GM19023 (cell line): ENCODE measurements at regions not wholly inside any gene's neighbourhood (a gene's known extent, or its start where the extent isn't known, plus 50 kb on each side); places are given as distances from the start of the nearest gene placed in this dataset.

Experiments
- ATAC-seq: cut with Tn5 transposase; IDR thresholded peaks from one replicate; pipeline ENCODE4 v1.9.1; 2021; ENCODE audit warnings: mild to moderate bottlenecking, moderate library complexity; ENCODE audit not compliant: unreplicated experiment

DNA sequence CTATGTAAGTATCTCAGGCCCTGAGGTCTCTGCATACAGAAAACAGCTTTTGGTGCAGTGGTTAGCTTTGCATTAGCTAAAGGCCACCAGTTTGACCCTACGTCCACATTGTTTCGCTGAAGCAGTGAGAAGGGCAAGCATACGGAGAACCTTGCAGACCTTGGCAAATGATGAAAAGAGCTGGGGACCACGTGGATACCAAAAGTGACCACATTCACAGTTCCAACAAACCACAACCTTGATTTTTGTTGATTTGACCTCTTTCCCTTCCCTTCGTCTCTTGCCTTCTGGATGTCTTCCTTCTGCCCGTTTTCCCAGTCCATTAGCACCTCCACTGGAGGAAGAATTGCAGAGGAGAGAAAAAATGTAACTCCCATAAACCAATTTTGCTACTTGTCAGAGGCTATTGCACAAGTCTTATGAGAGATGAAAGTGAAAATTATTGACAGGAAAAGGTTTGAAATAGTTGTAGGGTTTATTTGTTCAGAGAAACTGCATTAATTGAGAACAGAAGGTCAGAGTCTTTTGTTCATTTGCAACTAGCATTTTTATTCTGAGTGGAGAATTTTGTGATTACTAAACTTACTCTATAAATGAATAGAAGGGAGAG lies 293.9 kb upstream of the HTR2A start:
- no peak for ATAC-seq

DNA sequence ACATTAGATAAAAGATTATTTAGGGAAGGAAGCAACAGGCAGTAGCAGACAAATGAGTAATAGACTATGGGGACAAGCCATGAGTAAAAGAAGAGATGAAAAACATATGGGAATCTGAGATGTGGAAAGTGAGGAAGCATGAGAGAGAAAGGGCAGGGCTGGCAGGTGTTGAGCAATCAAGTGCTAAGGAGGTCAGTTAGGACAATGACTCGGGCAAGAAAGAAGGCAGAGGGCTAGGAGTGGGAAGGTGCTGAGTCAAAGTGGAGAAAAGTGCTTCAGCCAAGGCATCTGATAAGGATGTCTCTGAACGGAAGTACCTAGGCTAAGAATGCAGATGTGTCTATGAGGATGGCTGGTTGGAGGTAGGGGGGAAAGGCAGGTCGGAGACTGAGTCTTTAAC lies 291.9 kb upstream of the HTR2A start:
- no peak for ATAC-seq

DNA sequence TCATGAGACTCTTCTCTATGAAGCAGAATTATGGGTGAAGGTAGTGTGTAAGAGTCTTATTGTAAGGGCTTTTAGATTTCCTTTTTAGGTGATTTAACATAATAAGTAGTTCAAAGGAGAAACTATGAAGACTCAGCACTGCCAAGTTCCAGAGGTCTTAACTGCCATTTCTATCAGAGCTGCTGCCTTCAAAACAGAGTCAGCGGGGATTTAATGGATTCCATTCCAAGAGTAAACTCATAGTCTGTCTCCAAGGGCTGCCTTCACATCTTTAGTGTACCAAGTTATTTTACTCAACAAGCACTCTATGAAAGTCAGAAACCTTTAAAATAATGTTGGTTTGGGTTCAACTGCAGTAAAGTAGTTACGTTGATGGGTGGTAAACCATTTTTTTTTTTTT lies 289.6 kb upstream of the HTR2A start:
- no peak for ATAC-seq

DNA sequence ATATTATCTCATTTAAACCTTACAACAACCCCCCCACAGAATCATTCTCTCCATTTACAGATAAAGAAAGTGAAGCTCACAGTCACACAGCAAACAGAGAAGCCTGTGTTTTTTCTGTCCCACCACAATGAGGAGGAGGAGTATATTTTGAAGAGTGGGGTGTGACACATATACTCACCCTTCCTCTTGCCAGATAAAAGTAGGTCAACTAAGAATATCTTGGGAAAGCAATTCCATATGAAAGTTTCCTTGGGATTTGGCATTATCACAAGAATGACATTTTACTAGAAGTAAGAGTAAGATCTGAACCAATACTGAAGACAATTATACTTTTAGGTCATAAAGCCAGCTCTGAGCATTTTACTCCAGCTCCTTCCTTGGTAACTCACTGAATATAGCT lies 287.5 kb upstream of the HTR2A start:
- ATAC-seq = no peak

DNA sequence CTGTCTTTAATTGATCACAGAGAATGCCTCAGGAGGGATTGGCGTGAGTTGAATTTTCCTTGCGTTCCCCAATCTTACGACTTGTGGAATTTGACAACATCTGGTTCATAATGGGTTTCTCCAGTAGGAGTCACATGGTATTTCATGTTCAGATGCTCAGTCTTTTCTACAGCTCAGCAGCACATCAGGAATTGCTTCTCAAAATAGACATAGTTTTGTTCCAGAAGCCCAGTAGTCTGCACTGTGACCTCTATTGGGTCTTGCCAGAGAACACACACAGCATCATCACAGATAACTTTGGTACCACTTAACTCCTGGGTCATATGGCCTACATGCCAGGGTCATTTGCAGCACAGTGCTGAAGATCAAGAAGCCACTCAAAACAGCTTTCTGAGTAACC lies 282.5 kb upstream of the HTR2A start:
- no peak for ATAC-seq

DNA sequence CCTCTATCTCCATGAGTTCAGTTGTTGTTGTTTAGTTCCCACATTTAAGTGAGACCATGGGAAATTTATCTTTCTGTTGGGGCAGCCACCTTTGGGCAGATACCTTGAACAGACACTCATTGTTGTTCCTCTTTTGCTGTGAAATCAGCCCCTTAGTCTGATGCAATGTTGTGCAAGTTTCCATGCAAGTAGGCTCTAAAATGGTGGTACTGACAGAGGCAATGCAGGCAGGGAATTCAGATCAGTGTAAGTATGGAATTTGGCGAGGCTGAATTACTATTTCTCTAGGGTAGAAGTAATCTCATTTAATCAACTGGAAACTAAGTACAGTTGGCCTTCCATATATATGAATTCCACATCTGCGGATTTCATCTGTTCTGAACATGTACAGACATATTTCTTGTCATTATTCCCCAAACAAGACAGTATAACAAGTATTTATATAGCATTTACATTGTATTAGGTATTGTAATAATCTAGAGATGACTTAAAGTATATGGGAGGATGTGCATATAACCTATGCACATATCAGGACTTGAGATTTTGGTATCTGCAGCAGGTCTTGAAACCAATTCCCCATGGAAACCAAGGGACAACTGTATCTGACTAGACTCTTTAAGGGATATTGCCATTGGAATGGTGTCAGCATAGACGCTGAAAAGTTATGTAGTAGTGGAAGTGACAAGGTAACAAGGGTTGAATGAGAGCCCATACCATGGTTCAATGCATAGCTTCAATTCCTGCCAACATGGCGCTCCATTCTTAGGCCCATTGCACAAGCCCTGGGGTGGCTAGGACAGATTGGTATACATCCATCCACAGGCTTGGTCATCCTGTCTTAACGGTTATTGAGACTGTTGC lies 281.5 kb upstream of the HTR2A start:
- no peak for ATAC-seq

DNA sequence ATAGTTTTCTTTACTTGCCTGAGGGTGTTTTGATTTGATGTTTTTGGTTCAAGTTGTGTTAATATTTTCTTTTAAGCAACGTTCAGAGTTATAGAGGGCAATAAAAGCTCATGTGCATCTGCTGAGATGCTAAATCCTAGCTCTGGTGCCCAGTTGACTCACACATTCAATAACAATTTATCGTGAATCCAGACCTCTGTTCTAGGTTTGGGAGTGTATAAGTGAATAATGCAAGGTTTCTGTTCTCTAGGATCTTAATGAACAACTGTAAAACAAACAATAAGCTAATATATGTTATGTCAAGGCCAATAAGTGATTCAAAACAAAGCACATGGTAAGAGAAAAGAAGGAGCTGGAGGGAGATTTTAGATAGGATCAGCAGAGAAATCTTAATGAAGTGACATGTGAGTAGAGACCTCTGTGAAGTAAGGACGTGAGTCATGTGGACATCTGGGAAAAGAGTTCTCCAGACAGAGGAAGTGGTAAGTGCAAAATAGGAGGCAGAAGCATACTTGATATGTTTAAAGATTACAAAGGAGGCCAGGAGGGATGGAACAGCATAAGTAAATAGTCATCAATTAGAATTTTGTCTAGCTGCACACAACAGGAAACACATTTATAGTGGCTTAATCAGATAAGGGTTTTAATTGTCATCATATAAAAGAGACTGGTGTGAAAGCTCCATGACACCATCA lies 278.5 kb upstream of the HTR2A start:
- ATAC-seq = no peak

DNA sequence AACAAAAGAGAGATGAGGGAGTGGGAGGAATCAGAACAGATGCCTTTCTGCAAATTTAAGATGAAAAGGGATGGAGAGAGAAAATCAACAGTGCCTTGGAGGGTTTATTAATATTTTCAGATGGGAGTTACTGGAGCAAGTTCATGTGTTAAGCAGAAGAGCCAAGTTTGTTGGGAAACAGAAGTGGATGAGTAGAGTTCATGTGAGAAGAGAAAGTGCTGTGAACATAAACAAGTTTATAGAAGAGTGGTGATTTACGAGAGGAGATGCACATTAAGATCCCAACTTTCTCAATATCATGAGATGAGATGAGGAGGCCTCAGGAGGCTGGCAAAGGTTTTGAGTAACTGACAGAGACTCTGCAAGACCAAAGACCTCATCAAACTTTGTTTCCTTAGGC lies 274.1 kb upstream of the HTR2A start:
- ATAC-seq = no peak

DNA sequence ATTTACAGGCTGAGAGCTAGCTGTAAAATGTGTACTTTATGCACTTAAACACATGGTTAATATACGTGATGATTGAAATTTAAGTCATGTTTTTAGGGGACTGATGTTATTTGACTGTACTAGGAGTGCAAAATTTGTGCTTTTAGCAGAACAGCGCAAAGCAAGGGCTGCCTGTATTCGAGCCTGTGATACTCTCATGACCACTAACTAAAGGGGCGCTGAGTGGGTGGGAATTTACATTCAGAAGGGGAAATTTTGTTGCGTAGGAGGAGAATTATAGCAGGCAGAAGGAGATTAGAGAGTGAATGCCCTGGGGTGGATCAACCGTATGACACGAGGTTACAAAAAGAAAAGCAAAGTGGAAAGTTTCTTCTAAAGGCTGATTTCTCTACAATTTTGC lies 271.8 kb upstream of the HTR2A start:
- no peak for ATAC-seq

DNA sequence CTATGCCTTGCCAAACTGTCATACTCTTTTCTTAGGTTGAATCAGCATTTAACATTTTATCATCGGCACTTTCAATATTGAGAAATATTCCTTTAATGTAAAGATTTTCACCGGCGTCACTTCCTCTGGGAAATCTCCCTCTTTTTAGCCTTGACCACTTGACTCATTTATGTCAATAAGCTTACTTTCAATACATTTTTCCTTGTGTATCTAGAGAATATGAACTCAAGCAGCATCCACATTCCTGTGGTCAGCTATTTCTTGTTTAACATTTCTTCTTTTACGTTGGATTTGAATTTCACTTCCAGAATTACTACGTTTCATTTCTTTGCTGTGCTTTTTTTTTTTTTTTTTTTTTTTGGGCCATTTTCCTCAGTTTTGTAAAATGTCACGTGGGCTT lies 271.2 kb upstream of the HTR2A start:
- no peak for ATAC-seq

DNA sequence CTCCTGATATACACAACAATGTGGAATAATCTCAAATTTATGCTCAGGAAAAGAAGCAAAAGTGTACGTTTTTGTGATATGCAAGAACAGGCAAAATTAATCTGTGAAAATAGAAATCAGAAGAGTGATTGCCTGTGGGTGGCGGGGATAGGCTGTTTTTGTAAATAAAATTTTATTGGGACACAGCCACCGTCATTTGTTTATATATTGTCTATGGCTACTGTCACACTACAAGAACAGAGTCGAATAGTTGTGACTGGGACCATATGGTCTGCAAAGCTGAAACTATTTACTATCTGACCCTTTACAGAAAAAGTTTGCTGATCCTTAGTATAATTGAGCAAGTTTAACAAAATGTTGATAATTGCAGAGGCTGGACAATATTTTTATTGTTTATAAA lies 269.5 kb upstream of the HTR2A start:
- no peak for ATAC-seq

DNA sequence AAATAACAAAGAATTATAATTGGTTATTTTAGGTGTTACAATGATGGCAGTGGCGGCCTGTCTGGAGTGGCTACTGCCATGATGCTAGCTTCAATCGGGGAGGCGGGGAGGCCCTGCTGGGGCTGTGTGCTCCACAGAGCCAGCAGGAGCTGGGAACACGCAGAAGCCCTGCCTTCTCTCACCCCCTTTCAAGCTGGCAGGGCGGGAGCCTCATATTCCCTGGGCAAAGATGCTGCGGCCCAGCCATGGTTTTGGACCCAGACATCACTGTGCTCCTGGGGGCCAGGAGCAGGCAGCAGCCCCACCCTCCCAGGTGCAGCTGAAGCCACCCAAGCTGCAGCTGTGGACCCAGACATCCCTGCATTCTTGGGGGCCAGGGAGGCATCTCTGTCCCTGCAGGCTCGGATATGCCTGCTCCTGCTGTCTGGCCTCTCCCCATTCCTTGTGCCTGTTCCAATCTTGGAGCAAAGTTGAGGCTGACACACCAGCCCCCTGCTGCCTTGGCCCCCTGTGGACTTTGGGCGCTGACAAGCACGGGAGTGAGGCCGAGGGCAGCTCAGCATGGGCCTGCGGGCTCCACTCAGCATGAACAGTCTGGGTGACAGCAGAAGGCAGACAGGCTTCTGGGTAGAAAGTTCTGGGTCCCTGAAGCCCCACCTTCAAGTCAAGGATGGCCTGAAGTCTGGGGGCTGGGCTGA lies 263.1 kb upstream of the HTR2A start:
- ATAC-seq = no peak

DNA sequence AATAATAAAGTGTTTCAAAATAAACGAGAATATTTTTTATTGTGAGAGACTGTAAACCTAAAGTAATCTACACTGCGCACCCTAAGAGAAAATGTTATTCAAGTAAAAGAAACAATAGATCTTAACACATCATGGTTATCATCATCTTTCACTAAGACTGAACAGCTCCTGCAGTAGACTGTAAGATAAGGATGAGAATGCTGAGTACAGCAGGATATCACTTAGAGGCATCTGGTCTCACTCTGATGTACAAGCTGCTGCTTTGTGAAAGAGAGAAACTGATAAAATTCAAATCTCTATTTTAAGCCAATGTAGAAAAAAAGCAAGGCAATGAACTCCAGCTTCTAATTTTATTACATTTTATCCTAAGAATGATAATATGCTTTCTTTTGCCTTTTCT lies 261.7 kb upstream of the HTR2A start:
- no peak for ATAC-seq

DNA sequence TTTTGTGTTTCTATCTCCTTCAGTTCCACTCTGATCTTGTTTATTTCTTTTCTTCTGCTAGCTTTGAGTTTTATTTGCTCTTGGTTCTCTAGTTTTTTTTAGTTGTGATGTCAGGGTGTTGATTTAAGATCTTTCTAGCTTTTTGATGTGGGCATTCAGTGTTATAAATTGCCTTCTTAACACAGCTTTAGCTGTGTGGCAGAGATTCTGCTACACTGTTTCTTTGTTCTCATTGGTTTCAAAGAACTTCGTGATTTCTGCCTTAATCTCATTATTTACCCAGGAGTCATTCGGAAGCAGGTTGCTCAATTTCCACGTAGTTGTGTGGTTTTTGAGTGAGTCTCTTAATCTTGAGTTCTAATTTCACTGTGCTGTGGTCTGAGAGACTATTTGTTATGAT lies 251.7 kb upstream of the HTR2A start:
- no peak for ATAC-seq

DNA sequence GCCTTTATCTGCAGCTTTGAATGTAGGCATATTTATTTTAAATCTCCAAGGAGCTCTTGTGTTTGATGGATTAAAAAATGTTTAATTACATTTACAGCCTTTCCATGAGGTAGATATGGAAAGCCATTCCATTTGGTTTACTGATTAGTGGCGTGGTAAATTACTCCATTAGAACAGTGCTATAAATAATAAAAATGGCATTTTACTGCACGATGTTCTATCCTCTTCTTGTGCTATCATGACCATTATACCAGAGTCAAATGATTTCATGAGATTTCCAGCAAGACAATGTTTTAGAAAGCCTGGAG lies 250.9 kb upstream of the HTR2A start:
- no peak for ATAC-seq

DNA sequence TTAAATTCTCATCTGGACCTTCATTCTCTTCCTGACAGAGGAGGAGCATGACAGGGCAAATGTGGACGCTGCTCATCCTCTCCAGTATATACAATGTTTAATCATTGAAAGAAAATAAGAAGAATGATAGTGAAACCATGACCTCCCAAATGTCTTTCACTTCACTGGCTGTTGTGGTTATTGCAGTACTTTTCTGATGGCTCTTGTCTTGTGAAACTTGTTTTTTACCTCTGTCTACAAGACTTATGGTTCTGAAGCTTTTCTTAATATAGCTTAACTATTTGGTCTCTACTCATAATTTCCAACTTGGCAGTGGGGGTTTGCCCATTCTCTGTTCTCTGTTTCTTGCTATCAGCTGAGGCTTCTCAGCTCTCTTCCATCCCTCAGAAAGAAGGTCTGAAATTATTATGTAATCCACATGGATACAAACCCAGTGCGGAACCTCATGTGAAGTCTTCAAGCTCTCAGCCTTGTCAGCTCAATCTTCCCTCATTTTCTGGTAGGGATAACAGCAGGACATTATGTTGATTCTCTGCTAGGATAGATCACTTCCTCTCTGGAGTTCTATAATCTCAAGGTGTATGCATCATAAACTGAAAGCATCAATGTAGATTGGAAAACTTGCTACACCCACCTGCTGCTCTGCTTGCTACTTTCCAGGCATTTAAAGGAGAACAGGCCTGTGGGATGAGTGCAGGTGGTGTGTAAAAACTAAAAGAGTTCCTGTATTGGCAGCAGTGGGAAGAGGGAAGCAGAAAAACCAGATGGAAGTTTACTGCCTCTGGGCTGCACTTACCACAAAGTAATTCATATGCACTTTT lies 250.3 kb upstream of the HTR2A start:
- ATAC-seq = peak; percentile 95

DNA sequence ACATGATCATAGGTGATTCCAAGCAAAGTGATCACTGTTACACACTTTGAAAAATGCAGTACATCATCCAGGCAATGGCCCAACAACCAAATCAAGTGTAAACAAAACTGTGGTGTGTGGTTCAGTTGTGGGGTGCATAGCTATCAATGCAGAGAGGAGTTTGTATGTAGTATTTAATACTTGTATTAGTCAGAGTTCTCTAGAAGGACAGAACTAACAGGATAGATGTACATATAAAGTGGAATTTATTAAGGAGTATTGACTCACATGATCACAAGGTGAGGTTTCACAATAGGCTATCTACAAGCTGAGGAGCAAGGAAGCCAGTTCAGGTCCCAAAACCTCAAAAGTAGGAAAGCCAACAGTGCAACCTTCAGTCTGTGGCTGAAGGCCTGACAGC lies 249.3 kb upstream of the HTR2A start:
- no peak for ATAC-seq

DNA sequence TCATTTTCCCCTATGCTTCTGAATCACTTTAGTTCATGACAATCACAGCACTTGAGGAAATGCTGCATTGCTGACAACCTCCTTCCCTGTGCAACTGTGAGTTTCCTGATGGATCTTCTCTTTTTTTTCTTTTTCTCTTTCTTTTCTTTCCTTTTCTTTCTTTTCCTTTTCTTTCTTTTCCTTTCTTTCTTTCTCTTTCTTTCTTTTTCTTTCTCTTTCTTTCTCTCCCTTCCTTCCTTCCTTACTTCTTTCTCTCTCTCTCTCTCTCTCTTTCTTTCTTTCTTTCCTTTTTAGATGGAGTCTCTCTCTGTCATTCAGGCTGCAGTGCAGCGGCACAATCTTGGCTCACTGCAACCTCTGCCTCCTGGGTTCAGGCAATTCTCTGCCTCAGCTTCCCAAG lies 247.9 kb upstream of the HTR2A start:
- ATAC-seq = no peak

DNA sequence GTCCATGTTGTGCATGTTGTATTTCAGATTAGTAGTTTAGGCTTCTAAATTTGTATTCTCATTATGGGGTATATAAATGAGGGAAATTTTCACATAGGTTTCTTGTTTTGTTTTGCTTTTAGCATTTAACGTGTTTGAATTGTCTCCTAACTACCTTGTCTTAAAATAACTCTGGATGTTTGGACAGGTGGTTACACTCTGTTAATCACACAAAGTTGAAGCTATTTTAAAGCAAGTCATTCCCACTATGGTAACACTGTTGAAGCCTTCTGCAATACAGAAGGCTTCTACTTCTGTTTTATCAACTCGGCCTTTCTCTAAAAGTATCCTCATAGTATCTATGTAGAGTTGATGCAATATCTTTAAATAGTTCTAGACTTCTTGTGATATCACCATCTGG lies 245.3 kb upstream of the HTR2A start:
- ATAC-seq = no peak

DNA sequence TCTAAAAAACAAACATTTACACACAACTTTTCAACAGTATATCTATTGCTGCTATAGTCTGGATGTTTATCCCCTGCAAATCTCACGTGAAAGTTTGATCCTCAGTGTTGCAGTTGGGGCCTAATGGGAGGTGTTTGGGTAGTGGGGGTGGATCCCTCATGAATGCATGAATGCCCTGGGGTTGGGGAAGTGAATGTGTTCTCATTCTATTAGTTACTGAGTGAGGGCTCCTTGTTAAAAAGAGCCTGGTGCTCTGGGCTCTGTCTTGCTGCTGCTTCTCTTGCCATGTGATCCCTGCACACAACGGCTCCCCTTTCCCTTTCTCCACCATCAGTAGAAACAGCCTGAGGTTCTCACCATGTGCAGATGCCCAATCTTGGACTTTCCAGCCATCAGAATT lies 242.7 kb upstream of the HTR2A start:
- ATAC-seq = no peak

DNA sequence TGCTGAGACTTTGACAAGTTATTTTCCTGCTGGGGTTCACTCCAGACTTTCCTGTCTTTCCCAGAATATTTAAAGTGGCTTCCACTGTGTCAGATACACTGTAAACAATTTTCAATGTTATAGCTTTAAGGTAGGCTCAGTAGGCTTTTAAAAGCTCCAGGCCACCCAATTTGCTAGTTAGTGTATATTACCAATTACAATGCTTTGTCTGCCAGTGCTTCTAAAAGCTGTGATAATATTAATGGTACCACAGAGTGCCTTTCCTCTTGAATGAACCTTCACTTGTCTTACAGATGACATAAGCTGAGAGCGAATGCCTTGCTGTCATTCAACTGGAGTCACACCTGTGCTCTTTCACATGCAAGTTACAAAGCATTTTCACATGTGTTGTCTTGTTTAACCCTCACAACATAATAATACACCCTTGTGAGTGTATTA lies 239.7 kb upstream of the HTR2A start:
- no peak for ATAC-seq
